ENCODE measurements at regions not wholly inside any gene's neighbourhood (a gene's known extent, or its start where the extent isn't known, plus 50 kb on each side); places are given as distances from the start of the nearest gene placed in this dataset.

DNA sequence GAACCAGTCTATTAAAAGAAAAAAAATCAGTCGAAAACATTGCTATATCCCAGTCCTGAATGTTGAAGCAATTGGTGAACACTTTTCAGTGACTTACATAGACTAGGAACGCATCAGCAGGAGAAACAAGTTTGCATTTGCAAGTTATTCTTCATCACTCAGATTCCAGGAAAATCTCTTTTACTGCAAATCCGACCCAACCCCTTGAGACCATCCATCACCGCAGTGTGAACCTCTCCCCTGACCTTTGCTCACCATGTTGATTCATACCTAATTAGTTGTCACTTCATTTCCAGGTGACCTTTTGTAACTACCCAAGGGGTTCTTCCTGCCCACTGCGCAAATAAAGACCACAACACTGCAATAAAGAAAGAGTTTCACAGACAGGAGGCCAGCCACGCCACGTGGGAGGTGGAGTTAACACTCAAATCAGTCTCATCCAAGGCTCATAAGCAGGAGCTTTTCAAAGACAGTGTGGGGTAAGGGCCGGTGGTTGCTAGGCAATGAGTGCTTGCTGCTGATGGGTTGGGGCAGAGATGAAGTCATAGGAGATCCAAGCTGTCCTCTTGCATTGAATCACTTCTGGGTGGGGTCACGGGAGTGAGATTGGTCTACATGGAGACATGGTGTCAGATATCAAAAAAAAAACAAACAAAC lies 241.3 kb upstream of the TMEM132C start:
- TF ChIP-seq, protein P1, sequence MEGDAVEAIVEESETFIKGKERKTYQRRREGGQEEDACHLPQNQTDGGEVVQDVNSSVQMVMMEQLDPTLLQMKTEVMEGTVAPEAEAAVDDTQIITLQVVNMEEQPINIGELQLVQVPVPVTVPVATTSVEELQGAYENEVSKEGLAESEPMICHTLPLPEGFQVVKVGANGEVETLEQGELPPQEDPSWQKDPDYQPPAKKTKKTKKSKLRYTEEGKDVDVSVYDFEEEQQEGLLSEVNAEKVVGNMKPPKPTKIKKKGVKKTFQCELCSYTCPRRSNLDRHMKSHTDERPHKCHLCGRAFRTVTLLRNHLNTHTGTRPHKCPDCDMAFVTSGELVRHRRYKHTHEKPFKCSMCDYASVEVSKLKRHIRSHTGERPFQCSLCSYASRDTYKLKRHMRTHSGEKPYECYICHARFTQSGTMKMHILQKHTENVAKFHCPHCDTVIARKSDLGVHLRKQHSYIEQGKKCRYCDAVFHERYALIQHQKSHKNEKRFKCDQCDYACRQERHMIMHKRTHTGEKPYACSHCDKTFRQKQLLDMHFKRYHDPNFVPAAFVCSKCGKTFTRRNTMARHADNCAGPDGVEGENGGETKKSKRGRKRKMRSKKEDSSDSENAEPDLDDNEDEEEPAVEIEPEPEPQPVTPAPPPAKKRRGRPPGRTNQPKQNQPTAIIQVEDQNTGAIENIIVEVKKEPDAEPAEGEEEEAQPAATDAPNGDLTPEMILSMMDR (IDR thresholded peaks at IDR 0.05): no peak
- no peak for TF ChIP-seq POLR2A (IDR thresholded peaks at IDR 0.05)

Measured in adrenal gland (tissue), 5 donors.